HEK293T (cell line): ENCODE measurements at regions not wholly inside any gene's neighbourhood (a gene's known extent, or its start where the extent isn't known, plus 50 kb on each side); places are given as distances from the start of the nearest gene placed in this dataset.

Experiments used
- CTCF ChIA-PET: fragments of 350-600 bp; formaldehyde crosslinking; extraction: SDS; loops from one replicate; lab custom pipeline; 2021; ENCODE audit warnings: antibody characterized with exemption, inconsistent platforms; lab: Yijun Ruan, JAX
- POLR2A ChIA-PET: fragments of 350-600 bp; formaldehyde crosslinking; extraction: SDS; loops from one replicate; lab custom pipeline; 2020; ENCODE audit warnings: antibody characterized with exemption, inconsistent platforms; lab: Yijun Ruan, JAX
- DNase-seq: peaks from one replicate; pipeline ENCODE4 v3.0.0; 2012; ENCODE audit warnings: mixed read lengths; ENCODE audit errors: extremely low spot score
- ARNT ChIP-seq: fragments of 450-650 bp; IDR thresholded peaks from 2 replicates; pipeline ENCODE4 v1.6.1; 2017; ENCODE audit warnings: mild to moderate bottlenecking
- BHLHE40 ChIP-seq: fragments of 450-650 bp; IDR thresholded peaks from 2 replicates; pipeline ENCODE4 v1.6.1; 2016; ENCODE audit warnings: mild to moderate bottlenecking, moderate library complexity, borderline replicate concordance
- CTBP1 ChIP-seq: fragments of 450-650 bp; IDR thresholded peaks from 2 replicates; pipeline ENCODE4 v1.6.1; 2016; ENCODE audit warnings: borderline replicate concordance
- ELF4 ChIP-seq: fragments of 450-650 bp; IDR thresholded peaks from 2 replicates; pipeline ENCODE4 v1.6.1; 2017; ENCODE audit warnings: antibody characterized with exemption
- FOXA1 ChIP-seq: fragments of 450-650 bp; IDR thresholded peaks from 2 replicates; pipeline ENCODE4 v1.6.1; 2016; ENCODE audit warnings: mild to moderate bottlenecking
- FOXK2 ChIP-seq: fragments of 450-650 bp; IDR thresholded peaks from 2 replicates; pipeline ENCODE4 v1.6.1; 2016; ENCODE audit warnings: mild to moderate bottlenecking
- FOXM1 ChIP-seq: fragments of 450-650 bp; IDR thresholded peaks from 2 replicates; pipeline ENCODE4 v1.6.1; 2017; ENCODE audit warnings: mild to moderate bottlenecking, borderline replicate concordance
- HDGF ChIP-seq: fragments of 450-650 bp; IDR thresholded peaks from 2 replicates; pipeline ENCODE4 v1.6.1; 2017; ENCODE audit warnings: antibody characterized with exemption, borderline replicate concordance
- L3MBTL2 ChIP-seq: fragments of 450-650 bp; conservative IDR thresholded peaks from 2 replicates; pipeline ENCODE4 v1.6.1; 2016; ENCODE audit warnings: mild to moderate bottlenecking
- LEF1 ChIP-seq: fragments of 450-650 bp; IDR thresholded peaks from 2 replicates; pipeline ENCODE4 v1.6.1; 2017; ENCODE audit warnings: mild to moderate bottlenecking, borderline replicate concordance
- NFRKB ChIP-seq: fragments of 450-650 bp; IDR thresholded peaks from 2 replicates; pipeline ENCODE4 v1.6.1; 2016; ENCODE audit warnings: mild to moderate bottlenecking, moderate library complexity
- SP1 ChIP-seq: fragments of 450-650 bp; IDR thresholded peaks from 2 replicates; pipeline ENCODE4 v1.6.1; 2017
- SUZ12 ChIP-seq: fragments of 450-650 bp; IDR thresholded peaks from 2 replicates; pipeline ENCODE4 v1.6.1; 2016; ENCODE audit warnings: mild to moderate bottlenecking
- TARDBP ChIP-seq: fragments of 450-650 bp; IDR thresholded peaks from 2 replicates; pipeline ENCODE4 v1.6.1; 2016
- ZNF384 ChIP-seq: fragments of 450-650 bp; IDR thresholded peaks from 2 replicates; pipeline ENCODE4 v1.6.1; 2016
- TF ChIP-seq, protein P1 (sequence below): fragments of 450-650 bp; IDR thresholded peaks from 2 replicates; pipeline ENCODE4 v1.6.1; 2016

DNA sequence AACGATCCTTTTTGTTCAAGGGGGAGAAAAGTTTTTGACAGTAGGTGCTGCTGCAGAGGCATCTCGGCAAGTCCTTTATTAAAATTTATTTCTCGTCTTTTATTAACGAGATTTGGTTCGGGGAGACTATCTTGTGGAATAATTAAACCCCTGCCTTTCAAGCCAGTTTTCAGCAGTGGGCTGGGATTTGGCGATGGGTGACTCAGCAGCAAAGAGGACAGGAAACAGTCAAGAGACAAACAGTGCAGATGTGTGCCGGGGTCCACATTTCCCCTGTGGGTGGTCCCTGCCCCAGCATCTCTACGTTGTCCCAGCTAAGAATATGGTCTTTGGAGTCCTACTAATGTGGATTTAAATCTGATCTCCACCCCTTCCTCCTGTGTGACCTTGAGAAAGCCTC lies 282.8 kb downstream of the CDH26 start:
- DNase-seq: no peak
- TF ChIP-seq ARNT: no peak
- TF ChIP-seq ELF4: no peak
- TF ChIP-seq, protein P1, sequence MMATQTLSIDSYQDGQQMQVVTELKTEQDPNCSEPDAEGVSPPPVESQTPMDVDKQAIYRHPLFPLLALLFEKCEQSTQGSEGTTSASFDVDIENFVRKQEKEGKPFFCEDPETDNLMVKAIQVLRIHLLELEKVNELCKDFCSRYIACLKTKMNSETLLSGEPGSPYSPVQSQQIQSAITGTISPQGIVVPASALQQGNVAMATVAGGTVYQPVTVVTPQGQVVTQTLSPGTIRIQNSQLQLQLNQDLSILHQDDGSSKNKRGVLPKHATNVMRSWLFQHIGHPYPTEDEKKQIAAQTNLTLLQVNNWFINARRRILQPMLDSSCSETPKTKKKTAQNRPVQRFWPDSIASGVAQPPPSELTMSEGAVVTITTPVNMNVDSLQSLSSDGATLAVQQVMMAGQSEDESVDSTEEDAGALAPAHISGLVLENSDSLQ: no peak
- TF ChIP-seq NFRKB: no peak
- TF ChIP-seq CTBP1: no peak
- TF ChIP-seq BHLHE40: no peak
- TF ChIP-seq TARDBP: no peak
- POLR2A ChIA-PET: no interaction called here
- CTCF ChIA-PET: no interaction called here

- ChIA-PET POLR2A (no interaction called here), CTCF (interaction anchor here (1.0 kb wide), 1 partner anchor 10 kb away, joined by 3 read pairs; no protein-coding TSS in a partner anchor)
- TF ChIP-seq ELF4 (no peak), FOXK2 (no peak), BHLHE40 (no peak), CTBP1 (no peak), FOXM1 (no peak), ZNF384 (no peak), SP1 (no peak), NFRKB (no peak), L3MBTL2 (no peak), FOXA1 (no peak), LEF1 (no peak), TARDBP (no peak), SUZ12 (no peak)
- TF ChIP-seq, protein P1: no peak
- DNase-seq: no peak
Observed at GRCh38 chr20:60242836-60243505, 284.7 kb downstream of the CDH26 start.

GRCh38 chr20:60244373-60245146 lies 286.3 kb downstream of the CDH26 start:
- DNase-seq: no peak
- TF ChIP-seq FOXM1 (no peak), L3MBTL2 (no peak), BHLHE40 (no peak), SUZ12 (no peak), NFRKB (no peak), ELF4 (no peak), CTBP1 (no peak), ARNT (no peak), TARDBP (no peak), ZNF384 (no peak), HDGF (no peak)
- TF ChIP-seq, protein P1: no peak
- CTCF ChIA-PET: no interaction called here
- POLR2A ChIA-PET: no interaction called here

DNA sequence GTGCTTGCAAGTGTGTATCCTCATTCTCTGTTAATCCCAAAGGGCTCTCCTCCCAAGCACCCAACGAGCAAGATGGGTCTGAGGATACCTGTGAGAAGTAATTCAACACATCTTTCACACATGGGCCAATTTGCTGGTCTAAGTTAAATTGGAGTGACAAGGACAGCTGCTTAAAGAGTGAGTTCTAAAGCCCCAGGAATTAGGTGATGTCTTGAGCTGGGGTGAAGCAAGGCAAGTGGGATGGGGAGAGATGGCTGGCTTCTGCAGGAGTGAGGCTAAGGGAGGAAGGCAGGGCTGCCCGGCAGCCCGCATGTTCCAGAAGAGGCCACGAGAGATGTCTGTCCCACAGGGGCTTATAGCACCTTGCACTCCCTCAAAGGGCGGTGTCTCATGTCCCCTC lies 288.5 kb downstream of the CDH26 start:
- ChIA-PET POLR2A (no interaction called here), CTCF (interaction anchor here (0.6 kb wide), 1 partner anchor 722 kb away, joined by 4 read pairs; no protein-coding TSS in a partner anchor)
- DNase-seq: no peak
- TF ChIP-seq SP1 (no peak), FOXK2 (no peak), ZNF384 (no peak), ELF4 (no peak), L3MBTL2 (no peak), HDGF (no peak), SUZ12 (no peak), TARDBP (no peak), ARNT (no peak), FOXA1 (no peak), BHLHE40 (no peak), FOXM1 (no peak), LEF1 (no peak)

- DNase-seq: no peak
- POLR2A ChIA-PET: no interaction called here
- TF ChIP-seq ELF4 (no peak), HDGF (no peak), ZNF384 (no peak), FOXM1 (no peak), FOXK2 (no peak), CTBP1 (no peak), L3MBTL2 (no peak), TARDBP (no peak), FOXA1 (no peak), NFRKB (no peak), ARNT (no peak), BHLHE40 (no peak), LEF1 (no peak), SP1 (no peak), SUZ12 (no peak)
- TF ChIP-seq, protein P1: no peak
- CTCF ChIA-PET: interaction anchor here (2.0 kb wide), 1 partner anchor 13 kb away, joined by 4 read pairs; no protein-coding TSS in a partner anchor
Observed at GRCh38 chr20:60249436-60249835, 291.2 kb downstream of the CDH26 start.
